Neural progenitor cell (in vitro differentiated cells): ENCODE measurements at regions not wholly inside any gene's neighbourhood (a gene's known extent, or its start where the extent isn't known, plus 50 kb on each side); places are given as distances from the start of the nearest gene placed in this dataset.
A peak's percentile ranks its signal among the peaks of the same experiment; 100 is the strongest.

ENCODE experiments used
- DNase-seq: peaks from one replicate; pipeline ENCODE4 v3.0.0-alpha.2; 2016; ENCODE audit warnings: low spot score
- H2AFZ ChIP-seq: fragments of 200-600 bp; sonication (generic); replicated peaks from 2 replicates; pipeline ENCODE4 v1.6.1; 2016; ENCODE audit warnings: antibody characterized with exemption
- H3F3A ChIP-seq: fragments of 200-600 bp; sonication (generic); 2 replicates; pipeline ENCODE4 v1.6.1; 2016; ENCODE audit warnings: antibody characterized with exemption, low read depth
- H3K27ac ChIP-seq: fragments of 200-600 bp; sonication (generic); 2 replicates; pipeline ENCODE4 v1.5.1; 2016; ENCODE audit warnings: mild to moderate bottlenecking
- H3K27me3 ChIP-seq: fragments of 200-600 bp; sonication (generic); 2 replicates; pipeline ENCODE4 v1.6.1; 2016; ENCODE audit warnings: mild to moderate bottlenecking, moderate library complexity
- H3K36me3 ChIP-seq: fragments of 200-600 bp; sonication (generic); 2 replicates; pipeline ENCODE4 v1.5.1; 2016
- H3K4me1 ChIP-seq: fragments of 200-600 bp; sonication (generic); 2 replicates; pipeline ENCODE4 v1.6.1; 2016; ENCODE audit warnings: mixed run types
- H3K4me2 ChIP-seq: fragments of 200-600 bp; sonication (generic); 2 replicates; pipeline ENCODE4 v1.6.1; 2016
- H3K4me3 ChIP-seq: fragments of 200-600 bp; sonication (generic); 2 replicates; pipeline ENCODE4 v1.5.1; 2016
- H3K79me2 ChIP-seq: fragments of 200-600 bp; sonication (generic); 2 replicates; pipeline ENCODE4 v1.6.1; 2016; ENCODE audit warnings: low read depth
- H3K9ac ChIP-seq: fragments of 200-600 bp; sonication (generic); 2 replicates; pipeline ENCODE4 v1.6.1; 2016
- H3K9me3 ChIP-seq: fragments of 200-600 bp; sonication (generic); 2 replicates; pipeline ENCODE4 v1.5.1; 2016; ENCODE audit warnings: low read depth
- H4K20me1 ChIP-seq: fragments of 200-600 bp; sonication (generic); 2 replicates; pipeline ENCODE4 v1.6.1; 2016; ENCODE audit warnings: low read depth
- H3K27ac Mint-ChIP-seq: 3 replicates; pipeline ENCODE4 v1.8.0; 2021; ENCODE audit warnings: mixed read lengths
- H3K27me3 Mint-ChIP-seq: 2 replicates; pipeline ENCODE4 v1.8.0; 2022; ENCODE audit warnings: low read depth, mild to moderate bottlenecking, inconsistent platforms, moderate library complexity, mixed read lengths; ENCODE audit not compliant: insufficient read depth
- H3K36me3 Mint-ChIP-seq: 3 replicates; pipeline ENCODE4 v1.8.0; 2021; ENCODE audit warnings: mixed read lengths
- H3K4me1 Mint-ChIP-seq: 3 replicates; pipeline ENCODE4 v1.8.0; 2021; ENCODE audit warnings: mixed read lengths
- H3K4me3 Mint-ChIP-seq: 3 replicates; pipeline ENCODE4 v1.8.0; 2021; ENCODE audit warnings: mild to moderate bottlenecking, moderate library complexity, mixed read lengths
- H3K9me3 Mint-ChIP-seq: 3 replicates; pipeline ENCODE4 v1.8.0; 2020; ENCODE audit warnings: mixed read lengths
- CTCF ChIP-seq: fragments of 200-600 bp; sonication (generic); IDR thresholded peaks from 2 replicates; pipeline ENCODE4 v1.5.1; 2017; ENCODE audit warnings: antibody characterized with exemption, mild to moderate bottlenecking
- EZH2 ChIP-seq: fragments of 200-600 bp; sonication (generic); IDR thresholded peaks from 2 replicates; pipeline ENCODE4 v1.6.1; 2017; ENCODE audit warnings: antibody characterized with exemption, mild to moderate bottlenecking, moderate library complexity
- EZH2phosphoT487 ChIP-seq: fragments of 200-600 bp; sonication (generic); IDR thresholded peaks from 2 replicates; pipeline ENCODE4 v1.6.1; 2017; ENCODE audit warnings: antibody characterized with exemption

- Mint-ChIP-seq H3K9me3 (peaks cover 12% of the 10 kb centered on the region), H3K27me3 (peaks cover 2% of the 10 kb centered on the region), H3K4me3 (no peak overlapping the region), H3K4me1 (peaks cover 7% of the 10 kb centered on the region), H3K27ac (no peak overlapping the region), H3K36me3 (no peaks in the 10 kb centered on the region)
- no peak overlapping the region for H3K9ac ChIP-seq
- no peaks in the 10 kb centered on the region for H4K20me1 ChIP-seq
- no peaks in the 10 kb centered on the region for H3F3A ChIP-seq
- no peak for TF ChIP-seq EZH2
- no peak for TF ChIP-seq EZH2phosphoT487
- TF ChIP-seq CTCF: no peak
- peaks cover 6% of the 10 kb centered on the region for H3K4me1 ChIP-seq
- no peak overlapping the region for H3K4me2 ChIP-seq
- no peak for DNase-seq
- H3K27ac ChIP-seq: no peak overlapping the region
- H3K79me2 ChIP-seq: no peaks in the 10 kb centered on the region
- no peaks in the 10 kb centered on the region for H3K9me3 ChIP-seq
- no peaks in the 10 kb centered on the region for H3K27me3 ChIP-seq
- no peak overlapping the region for H3K4me3 ChIP-seq
- H3K36me3 ChIP-seq: no peaks in the 10 kb centered on the region
- H2AFZ ChIP-seq: peak overlapping the region; percentile 1
Observed at GRCh38 chr1:189851806-189852367, 625.8 kb downstream of the BRINP3 start.

GRCh38 chr1:189859385-189859977, 618.2 kb downstream of the BRINP3 start:
- no peaks in the 10 kb centered on the region for H3K36me3 ChIP-seq
- Mint-ChIP-seq H3K27ac (no peak overlapping the region), H3K27me3 (peaks cover 2% of the 10 kb centered on the region), H3K4me3 (no peak overlapping the region), H3K36me3 (peaks cover 2% of the 10 kb centered on the region), H3K4me1 (no peaks in the 10 kb centered on the region), H3K9me3 (peaks cover 30% of the 10 kb centered on the region)
- no peaks in the 10 kb centered on the region for H3K27me3 ChIP-seq
- no peaks in the 10 kb centered on the region for H3K4me1 ChIP-seq
- peak; percentile 25 for DNase-seq
- no peak overlapping the region for H3K9ac ChIP-seq
- no peak overlapping the region for H3K4me2 ChIP-seq
- no peak overlapping the region for H3K4me3 ChIP-seq
- no peak overlapping the region for H3K27ac ChIP-seq
- no peaks in the 10 kb centered on the region for H3F3A ChIP-seq
- no peaks in the 10 kb centered on the region for H3K79me2 ChIP-seq
- H2AFZ ChIP-seq: no peak overlapping the region
- H3K9me3 ChIP-seq: no peaks in the 10 kb centered on the region
- H4K20me1 ChIP-seq: no peaks in the 10 kb centered on the region
- TF ChIP-seq CTCF (peak; percentile 60), EZH2phosphoT487 (no peak), EZH2 (no peak)

GRCh38 chr1:189866606-189867005, 611.1 kb downstream of the BRINP3 start:
- Histone ChIP-seq H3K27me3 (no peaks in the 10 kb centered on the region), H2AFZ (no peak overlapping the region), H3K4me2 (no peak overlapping the region), H3K36me3 (no peaks in the 10 kb centered on the region), H3K79me2 (no peaks in the 10 kb centered on the region), H3F3A (no peaks in the 10 kb centered on the region), H3K27ac (no peak overlapping the region), H3K9me3 (no peaks in the 10 kb centered on the region), H3K4me1 (peaks cover 9% of the 10 kb centered on the region), H4K20me1 (no peaks in the 10 kb centered on the region), H3K4me3 (no peak overlapping the region), H3K9ac (no peak overlapping the region)
- TF ChIP-seq EZH2phosphoT487: no peak
- TF ChIP-seq CTCF: no peak
- no peak for TF ChIP-seq EZH2
- H3K4me3 Mint-ChIP-seq: no peak overlapping the region
- H3K27me3 Mint-ChIP-seq: no peaks in the 10 kb centered on the region
- no peak for DNase-seq
- H3K27ac Mint-ChIP-seq: no peak overlapping the region
- H3K9me3 Mint-ChIP-seq: no peaks in the 10 kb centered on the region
- H3K4me1 Mint-ChIP-seq: no peaks in the 10 kb centered on the region
- H3K36me3 Mint-ChIP-seq: no peaks in the 10 kb centered on the region
